ENCODE measurements at regions not wholly inside any gene's neighbourhood (a gene's known extent, or its start where the extent isn't known, plus 50 kb on each side); places are given as distances from the start of the nearest gene placed in this dataset.

GRCh38 chr5:109588281-109589035 lies 101.3 kb upstream of the MAN2A1 start:
- in situ Hi-C loops (cut with MboI; ENCODE audit: low pct_unique_long_range_greater_than_20kb, low sequenced_read_pairs, unreplicated experiment), result no loop called here
- TF ChIP-seq CTCF (IDR thresholded peaks at IDR 0.05; ENCODE audit: extremely low read depth, insufficient read depth, missing control alignments), result no peak
- DNase-seq (ENCODE audit: low spot score), result no peak

- no peak for DNase-seq (ENCODE audit: low spot score)
- in situ Hi-C loops (cut with MboI; ENCODE audit: low pct_unique_long_range_greater_than_20kb, low sequenced_read_pairs, unreplicated experiment), result no loop called here
- no peak for TF ChIP-seq CTCF (IDR thresholded peaks at IDR 0.05; ENCODE audit: extremely low read depth, insufficient read depth, missing control alignments)
These were observed 104.6 kb upstream of the MAN2A1 start for GRCh38 chr5:109584986-109585599.

- no peak for DNase-seq (ENCODE audit: low spot score)
- in situ Hi-C loops (cut with MboI; ENCODE audit: low pct_unique_long_range_greater_than_20kb, low sequenced_read_pairs, unreplicated experiment), result no loop called here
- no peak for TF ChIP-seq CTCF (IDR thresholded peaks at IDR 0.05; ENCODE audit: extremely low read depth, insufficient read depth, missing control alignments)
These were observed 109.5 kb upstream of the MAN2A1 start for GRCh38 chr5:109580225-109580624.

GRCh38 chr5:109575506-109575905 lies 114.2 kb upstream of the MAN2A1 start:
- no peak for DNase-seq (ENCODE audit: low spot score)
- TF ChIP-seq CTCF (IDR thresholded peaks at IDR 0.05; ENCODE audit: extremely low read depth, insufficient read depth, missing control alignments), result no peak

GRCh38 chr5:109574985-109575384 lies 114.7 kb upstream of the MAN2A1 start:
- in situ Hi-C loops (cut with MboI; ENCODE audit: low pct_unique_long_range_greater_than_20kb, low sequenced_read_pairs, unreplicated experiment), result no loop called here
- no peak for DNase-seq (ENCODE audit: low spot score)
- no peak for TF ChIP-seq CTCF (IDR thresholded peaks at IDR 0.05; ENCODE audit: extremely low read depth, insufficient read depth, missing control alignments)

More at GRCh38 chr5:109575506-109575905, 114.2 kb upstream of the MAN2A1 start:
- in situ Hi-C loops (cut with MboI; ENCODE audit: low pct_unique_long_range_greater_than_20kb, low sequenced_read_pairs, unreplicated experiment), result no loop called here

GRCh38 chr5:109573766-109574165 lies 116.0 kb upstream of the MAN2A1 start:
- TF ChIP-seq CTCF (IDR thresholded peaks at IDR 0.05; ENCODE audit: extremely low read depth, insufficient read depth, missing control alignments), result no peak
- in situ Hi-C loops (cut with MboI; ENCODE audit: low pct_unique_long_range_greater_than_20kb, low sequenced_read_pairs, unreplicated experiment), result no loop called here
- DNase-seq (ENCODE audit: low spot score), result no peak

Data from GM13977 (cell line).